HG03039 (cell line): ENCODE measurements at regions not wholly inside any gene's neighbourhood (a gene's known extent, or its start where the extent isn't known, plus 50 kb on each side); places are given as distances from the start of the nearest gene placed in this dataset.
"Not testable (repeated sequence)": the region's sequence is repeated elsewhere in the genome, so short reads cannot be mapped to it uniquely, and the experiment has no call there.

Experiments
- ATAC-seq: cut with Tn5 transposase; IDR thresholded peaks from one replicate; pipeline ENCODE4 v1.9.1; 2021; ENCODE audit warnings: mild to moderate bottlenecking, moderate library complexity; ENCODE audit not compliant: unreplicated experiment

- ATAC-seq = not testable (repeated sequence)
Observed at GRCh38 chrX:149420566-149420965, 84.5 kb downstream of the IDS start.

DNA sequence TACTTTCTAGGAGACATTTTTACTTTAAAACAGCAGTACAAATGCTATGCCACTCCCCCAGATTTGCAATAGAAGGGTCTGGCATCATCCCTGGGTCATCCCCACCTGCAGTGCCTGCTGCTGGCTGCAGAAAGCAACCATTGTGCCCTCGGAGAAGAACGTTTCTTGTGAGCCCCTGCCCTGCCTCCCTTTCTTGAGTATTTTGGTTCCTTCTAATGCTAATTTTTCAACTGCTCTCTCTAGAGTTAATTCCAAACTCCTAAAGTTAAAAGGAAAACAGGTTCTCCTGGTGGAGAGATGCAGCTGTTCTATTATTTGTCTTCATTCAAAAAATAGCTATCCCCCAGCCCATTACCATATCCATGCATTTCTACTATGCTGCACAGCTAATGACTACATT lies 107.1 kb downstream of the IDS start:
- ATAC-seq = no peak

DNA sequence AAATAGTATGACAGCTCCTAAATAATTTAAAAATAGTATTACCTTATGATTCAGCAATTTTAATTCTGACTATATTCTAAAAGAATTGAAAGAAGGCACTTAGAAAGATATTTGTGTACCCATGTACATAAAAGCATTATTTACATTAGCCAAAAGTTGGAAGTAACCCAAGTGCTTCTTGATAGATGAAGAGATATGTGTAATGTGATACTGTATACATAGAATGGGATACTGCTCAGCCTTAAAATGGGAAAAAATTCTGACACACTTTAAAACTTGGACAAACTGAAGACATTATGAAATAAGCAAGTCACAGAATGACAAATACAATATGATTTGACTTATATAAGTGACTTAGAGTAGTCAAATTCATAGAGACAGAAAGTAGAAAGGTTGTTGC lies 112.2 kb downstream of the IDS start:
- ATAC-seq = no peak

DNA sequence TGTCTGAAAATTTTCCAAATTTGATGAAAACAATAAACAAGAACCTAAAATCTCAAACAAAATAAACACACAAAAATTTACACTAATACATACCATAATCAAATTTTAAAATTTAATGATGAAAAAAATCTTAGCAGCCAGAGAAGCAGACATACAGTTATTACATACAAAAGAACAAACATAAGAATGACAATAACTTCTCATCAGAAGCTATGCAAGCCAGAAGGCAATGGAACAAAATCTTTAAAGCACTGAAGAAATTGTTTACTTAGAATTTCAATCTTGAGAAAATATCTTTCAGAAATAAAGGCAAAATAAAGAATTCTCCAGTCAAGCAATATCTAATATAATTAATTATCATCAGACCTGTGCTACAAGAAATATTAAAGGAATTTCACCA lies 121.3 kb downstream of the IDS start:
- no peak for ATAC-seq

- ATAC-seq = no peak
Observed at GRCh38 chrX:149374751-149375150, 130.4 kb downstream of the IDS start.

DNA sequence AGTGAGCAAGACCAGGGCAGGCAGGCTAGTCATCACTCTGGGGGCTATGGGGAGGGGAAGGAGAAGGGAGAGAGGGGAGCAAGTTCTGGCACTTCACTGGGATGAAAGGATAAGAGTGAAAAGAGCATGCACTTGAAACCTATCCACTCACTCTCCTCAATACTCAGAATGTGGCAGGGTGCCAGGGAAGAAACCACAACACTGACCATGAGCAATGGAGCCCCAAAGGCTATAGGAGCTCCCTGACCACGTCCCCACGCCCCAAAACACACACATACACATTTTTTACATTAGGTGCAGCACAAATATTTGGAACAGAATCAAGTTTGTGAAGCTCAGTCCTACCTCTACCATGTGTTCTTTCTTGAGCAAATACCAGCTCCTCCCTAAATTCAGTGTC lies 132.2 kb downstream of the IDS start:
- ATAC-seq = no peak

- ATAC-seq = no peak
Observed at GRCh38 chrX:149371986-149372385, 133.1 kb downstream of the IDS start.

DNA sequence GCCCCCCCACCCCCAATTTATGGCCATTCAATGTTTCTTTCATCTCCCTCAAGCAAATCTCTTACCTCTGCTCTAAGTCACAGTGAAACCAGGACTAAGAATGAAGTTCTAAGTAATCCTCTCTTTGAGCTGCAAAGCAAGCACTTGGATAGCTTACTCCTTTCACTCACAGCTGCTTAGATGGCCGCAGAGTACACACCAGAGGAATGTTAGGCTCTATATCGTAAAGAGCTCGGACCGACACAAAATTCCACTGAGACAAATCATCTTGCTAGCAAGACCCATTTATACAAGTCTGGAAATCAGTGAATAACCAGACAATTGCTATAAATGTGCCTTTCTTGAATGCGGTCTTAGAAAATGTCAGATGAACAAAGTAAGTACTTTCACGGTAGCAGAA lies 135.0 kb downstream of the IDS start:
- ATAC-seq = no peak

DNA sequence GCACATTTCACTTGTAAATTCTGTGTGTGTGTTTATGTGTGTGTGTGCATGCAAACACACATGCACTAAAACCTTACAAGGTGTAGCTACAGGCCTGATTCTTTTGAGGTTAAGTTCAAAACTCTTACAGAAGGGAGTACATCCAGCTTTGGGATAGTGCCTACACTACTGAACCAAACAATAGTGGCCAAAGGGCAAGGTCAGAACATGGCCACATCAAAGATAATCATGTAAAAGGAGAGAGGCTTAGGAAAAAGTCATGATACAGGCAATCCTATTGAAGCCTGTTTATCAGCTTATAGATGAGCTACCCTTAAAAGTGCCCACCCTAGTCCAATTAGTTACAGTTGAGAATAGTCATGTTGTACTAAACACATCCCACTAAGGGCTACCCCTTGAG lies 139.6 kb downstream of the IDS start:
- no peak for ATAC-seq

GRCh38 chrX:149365061-149365460 lies 140.0 kb downstream of the IDS start:
- no peak for ATAC-seq

DNA sequence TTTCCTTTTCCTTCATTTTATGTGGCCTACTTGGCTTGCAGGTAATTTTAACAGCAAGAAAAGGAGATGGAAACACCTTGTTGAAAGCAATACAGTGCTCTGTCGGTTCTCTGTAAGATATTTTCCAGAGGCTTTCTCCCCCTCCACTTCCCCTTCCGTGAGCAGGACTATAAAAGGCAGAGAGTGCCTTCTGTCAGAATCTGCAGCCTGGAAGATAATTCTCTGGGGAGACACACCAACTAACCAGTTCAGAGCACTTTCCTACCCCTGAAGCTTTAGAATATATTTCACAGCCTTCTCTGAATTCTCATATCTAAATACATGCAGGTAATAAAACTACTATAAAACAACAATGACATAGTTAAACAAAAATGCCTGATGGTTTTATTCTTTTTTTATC lies 141.1 kb downstream of the IDS start:
- ATAC-seq = no peak

- no peak for ATAC-seq
Observed at GRCh38 chrX:149346306-149346705, 158.8 kb downstream of the IDS start.

DNA sequence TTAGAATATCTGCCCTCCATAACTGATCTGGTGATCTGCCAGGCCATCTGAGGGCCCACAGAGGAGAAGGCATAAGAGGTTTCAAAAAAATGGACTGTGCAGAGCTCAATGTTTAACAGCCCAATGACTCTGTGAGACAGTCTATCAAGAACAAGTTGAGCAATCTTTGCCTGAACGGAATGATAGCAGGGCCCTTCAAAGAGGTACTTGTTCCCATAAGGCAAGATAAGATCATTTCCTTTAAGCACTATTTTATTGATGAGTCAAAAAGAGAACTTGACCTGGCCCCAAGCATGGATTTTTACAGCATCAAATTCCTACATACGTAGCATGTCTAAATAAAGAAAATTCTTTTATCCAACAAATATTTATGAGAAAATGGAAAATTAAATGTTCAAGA lies 182.8 kb downstream of the IDS start:
- no peak for ATAC-seq

- ATAC-seq = no peak
Observed at GRCh38 chrX:149313871-149314371, 191.2 kb downstream of the IDS start.

GRCh38 chrX:149312988-149313387 lies 192.1 kb downstream of the IDS start:
- ATAC-seq = no peak

DNA sequence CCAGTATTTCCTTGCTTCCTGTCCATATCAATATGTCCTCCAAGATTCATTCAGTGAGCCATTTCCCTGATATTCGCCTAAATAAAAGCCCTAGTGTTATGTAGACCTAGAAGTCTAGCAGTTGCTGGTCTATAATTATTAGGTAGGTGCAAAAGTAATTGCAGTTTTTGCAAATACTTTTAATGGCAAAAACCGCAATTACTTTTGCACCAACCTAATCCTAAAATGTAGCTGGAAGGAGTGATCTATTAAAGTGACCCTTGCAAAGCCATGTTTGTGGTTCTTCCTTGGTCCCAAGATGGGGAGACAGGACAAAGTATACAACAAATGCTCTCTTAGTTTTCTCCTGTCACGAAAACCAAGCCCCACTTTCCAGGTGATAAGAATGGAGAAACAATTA lies 193.0 kb downstream of the IDS start:
- no peak for ATAC-seq

DNA sequence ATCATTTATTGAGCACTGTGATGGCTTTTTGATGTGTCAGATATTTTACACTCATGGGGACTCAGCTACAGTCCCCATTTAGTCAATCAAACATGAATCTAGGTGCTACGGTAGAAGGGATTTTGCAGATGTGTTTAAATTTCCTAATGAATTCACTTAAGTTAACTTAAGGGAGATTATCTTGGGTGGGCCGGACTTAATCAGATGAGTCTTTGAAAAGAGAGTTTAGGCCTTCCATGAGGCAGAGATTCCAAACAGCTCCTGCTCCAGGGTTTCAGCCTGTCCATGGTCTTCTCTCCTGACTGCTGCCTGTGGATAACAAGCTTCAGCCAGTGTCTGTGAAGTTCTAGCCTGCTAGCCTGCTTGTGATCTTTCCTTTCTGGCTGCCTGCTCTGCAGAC lies 202.4 kb downstream of the IDS start:
- no peak for ATAC-seq

GRCh38 chrX:149298111-149298510 lies 207.0 kb downstream of the IDS start:
- ATAC-seq = no peak

GRCh38 chrX:149296092-149296491 lies 209.0 kb downstream of the IDS start:
- no peak for ATAC-seq

DNA sequence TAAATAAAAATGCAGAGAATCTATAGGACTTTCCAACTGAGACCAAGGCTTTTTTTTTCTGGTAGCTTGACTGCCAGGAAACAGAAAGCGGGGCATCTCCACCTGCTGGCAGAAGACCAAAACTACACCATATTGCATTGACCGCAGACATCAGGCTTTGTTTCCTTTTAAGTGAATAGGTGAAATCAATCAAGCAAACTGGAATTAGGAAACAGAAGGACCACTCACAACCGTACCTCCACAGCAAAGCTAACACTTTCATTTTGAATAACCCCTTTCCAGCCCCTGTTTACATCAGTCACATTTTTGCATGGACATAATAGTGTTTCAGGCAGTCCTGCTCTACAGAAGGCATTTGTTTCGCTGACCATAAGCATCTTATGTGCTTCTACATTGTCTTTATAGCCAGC lies 218.2 kb downstream of the IDS start:
- no peak for ATAC-seq

- ATAC-seq = no peak
Observed at GRCh38 chrX:149284616-149285015, 220.5 kb downstream of the IDS start.

DNA sequence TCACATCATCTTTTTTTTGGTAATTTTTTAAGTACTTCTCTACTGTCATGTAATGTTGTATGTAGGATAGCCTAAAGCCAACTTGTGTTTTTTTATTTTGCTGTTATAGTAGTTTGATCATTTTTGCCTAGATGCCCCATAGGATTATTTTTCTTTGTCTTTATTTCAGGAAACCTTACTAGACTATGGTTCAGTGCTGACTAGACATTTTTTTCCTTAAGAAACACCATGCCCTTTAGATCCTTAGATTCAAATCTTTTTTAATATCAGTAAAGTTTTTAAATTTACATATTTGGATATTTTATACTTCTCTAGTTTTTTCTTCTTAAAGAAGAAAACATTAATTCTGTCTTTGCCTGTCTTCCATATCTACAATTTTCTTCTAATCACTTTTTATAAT lies 221.3 kb downstream of the IDS start:
- no peak for ATAC-seq

DNA sequence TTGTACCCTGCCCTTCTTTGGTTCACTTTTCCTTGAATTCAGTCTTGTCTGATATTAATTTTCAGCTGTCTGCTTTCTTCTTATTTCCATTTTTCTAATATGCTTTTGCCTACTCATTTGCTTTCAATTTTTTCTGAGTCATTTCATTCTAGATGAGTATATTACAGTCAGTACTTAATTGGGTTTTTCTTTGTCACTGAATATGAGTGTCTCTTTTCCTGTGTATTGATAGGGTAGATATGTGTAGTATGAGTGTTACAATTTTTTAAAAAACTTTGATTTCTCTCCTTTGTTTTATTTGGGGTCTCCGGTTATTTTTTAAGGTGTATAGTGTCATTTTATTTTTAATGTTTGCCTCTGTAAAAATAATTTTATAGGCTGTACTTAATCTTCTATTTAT lies 222.2 kb downstream of the IDS start:
- no peak for ATAC-seq

DNA sequence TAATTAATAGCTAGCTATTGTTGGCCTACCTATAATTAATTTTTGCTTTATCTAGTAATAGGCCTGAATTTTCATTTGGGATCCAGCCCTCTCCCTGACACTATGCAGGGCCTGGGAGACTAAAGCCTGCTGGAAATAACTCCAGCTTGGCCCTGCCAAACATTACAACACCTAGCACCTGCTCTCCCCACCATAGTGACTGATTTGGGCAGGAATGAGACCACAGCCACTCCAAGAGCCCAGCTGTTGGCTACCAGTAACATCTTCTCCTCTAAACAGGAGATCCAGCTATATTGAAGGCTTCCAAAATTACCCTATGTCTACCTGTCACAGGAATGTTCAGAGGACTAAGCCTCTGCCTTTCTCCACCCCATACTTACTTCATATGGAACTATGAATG lies 225.1 kb downstream of the IDS start:
- no peak for ATAC-seq
